H7 (cell line): ENCODE measurements at regions not wholly inside any gene's neighbourhood (a gene's known extent, or its start where the extent isn't known, plus 50 kb on each side); places are given as distances from the start of the nearest gene placed in this dataset.
A peak's percentile ranks its signal among the peaks of the same experiment; 100 is the strongest.

Experiments used
- DNase-seq: peaks from one replicate; pipeline ENCODE4 v3.0.0; 2012
- H3K27me3 ChIP-seq: 2 replicates; pipeline ENCODE4 v1.6.0; 2011; ENCODE audit warnings: mild to moderate bottlenecking, low read length; ENCODE audit not compliant: control insufficient read depth, insufficient read depth
- H3K36me3 ChIP-seq: replicated peaks from 2 replicates; pipeline ENCODE4 v1.5.1; 2011; ENCODE audit warnings: low read length; ENCODE audit not compliant: control insufficient read depth, insufficient read depth
- H3K4me3 ChIP-seq: 2 replicates; pipeline ENCODE4 v1.5.1; 2011; ENCODE audit warnings: low read depth, mild to moderate bottlenecking, control low read depth, low read length, moderate library complexity; ENCODE audit not compliant: insufficient read depth

- DNase-seq: no peak
- no peaks in the 10 kb centered on the region for H3K36me3 ChIP-seq
- peaks cover 30% of the 10 kb centered on the region for H3K27me3 ChIP-seq
- H3K4me3 ChIP-seq: peak overlapping the region; percentile 57
Observed at GRCh38 chr7:54663603-54664234, 95.3 kb downstream of the SEC61G start.

- Histone ChIP-seq H3K27me3 (peaks cover 30% of the 10 kb centered on the region), H3K36me3 (no peaks in the 10 kb centered on the region), H3K4me3 (no peak overlapping the region)
- peak; percentile 61 for DNase-seq
Observed at GRCh38 chr7:54663186-54663585, 95.8 kb downstream of the SEC61G start.

GRCh38 chr7:54662701-54663100 lies 96.3 kb downstream of the SEC61G start:
- DNase-seq: peak; percentile 52
- peaks cover 30% of the 10 kb centered on the region for H3K27me3 ChIP-seq
- no peak overlapping the region for H3K4me3 ChIP-seq
- no peaks in the 10 kb centered on the region for H3K36me3 ChIP-seq

- H3K27me3 ChIP-seq: no peaks in the 10 kb centered on the region
- H3K4me3 ChIP-seq: no peak overlapping the region
- H3K36me3 ChIP-seq: no peaks in the 10 kb centered on the region
- no peak for DNase-seq
Observed at GRCh38 chr7:54653905-54654304, 105.1 kb downstream of the SEC61G start.

GRCh38 chr7:54643064-54643463 lies 100.9 kb downstream of the VSTM2A start:
- Histone ChIP-seq H3K27me3 (no peaks in the 10 kb centered on the region), H3K36me3 (no peaks in the 10 kb centered on the region), H3K4me3 (no peak overlapping the region)
- DNase-seq: no peak

- Histone ChIP-seq H3K36me3 (no peaks in the 10 kb centered on the region), H3K27me3 (no peaks in the 10 kb centered on the region), H3K4me3 (no peak overlapping the region)
- no peak for DNase-seq
Observed at GRCh38 chr7:54637712-54638396, 95.7 kb downstream of the VSTM2A start.

GRCh38 chr7:54632696-54633095 lies 90.5 kb downstream of the VSTM2A start:
- H3K4me3 ChIP-seq: no peak overlapping the region
- peak; percentile 28 for DNase-seq
- H3K27me3 ChIP-seq: no peaks in the 10 kb centered on the region
- no peaks in the 10 kb centered on the region for H3K36me3 ChIP-seq

GRCh38 chr7:54629771-54630170 lies 87.6 kb downstream of the VSTM2A start:
- Histone ChIP-seq H3K36me3 (no peaks in the 10 kb centered on the region), H3K27me3 (no peaks in the 10 kb centered on the region), H3K4me3 (no peak overlapping the region)
- peak; percentile 46 for DNase-seq

GRCh38 chr7:54622696-54623309 lies 80.6 kb downstream of the VSTM2A start:
- DNase-seq: peak; percentile 20
- no peaks in the 10 kb centered on the region for H3K36me3 ChIP-seq
- H3K4me3 ChIP-seq: no peak overlapping the region
- H3K27me3 ChIP-seq: no peaks in the 10 kb centered on the region
